Thymus (tissue), 11 donors: ENCODE measurements at regions not wholly inside any gene's neighbourhood (a gene's known extent, or its start where the extent isn't known, plus 50 kb on each side); places are given as distances from the start of the nearest gene placed in this dataset.

ENCODE experiments used
- DNase-seq, 9 donors: peaks; one replicate each; pipeline ENCODE4 v3.0.0-alpha.2; 2013; ENCODE audit warnings: low spot score in 9 of 9, low read depth in 6 of 9, missing footprints in 1 of 9
- H3K27ac ChIP-seq, 2 donors: one replicate each; pipeline ENCODE4 v1.5.1; 2013; ENCODE audit warnings: control low read depth in 1 of 2, low read depth in 1 of 2, low read length in 1 of 2, mild to moderate bottlenecking in 1 of 2, moderate library complexity in 1 of 2
- H3K27me3 ChIP-seq, 2 donors: one replicate each; pipeline ENCODE4 v1.5.1; 2013; ENCODE audit warnings: low read length in 1 of 2; ENCODE audit not compliant: control insufficient read depth in 2 of 2, insufficient read depth in 1 of 2
- H3K36me3 ChIP-seq, 2 donors: one replicate each; pipeline ENCODE4 v1.5.1; 2013; ENCODE audit warnings: low read length in 1 of 2, mild to moderate bottlenecking in 1 of 2, moderate library complexity in 1 of 2; ENCODE audit not compliant: control insufficient read depth in 2 of 2, insufficient read depth in 2 of 2
- H3K4me1 ChIP-seq, 2 donors: one replicate each; pipeline ENCODE4 v1.5.1; 2013; ENCODE audit warnings: low read length in 2 of 2; ENCODE audit not compliant: control insufficient read depth in 2 of 2, insufficient read depth in 2 of 2
- H3K4me3 ChIP-seq, 2 donors: one replicate each; pipeline ENCODE4 v1.5.1; 2013; ENCODE audit warnings: low read length in 2 of 2, control low read depth in 1 of 2, mild to moderate bottlenecking in 1 of 2
- H3K9me3 ChIP-seq, 2 donors: one replicate each; pipeline ENCODE4 v1.5.1; 2013; ENCODE audit warnings: low read length in 1 of 2, mild to moderate bottlenecking in 1 of 2; ENCODE audit not compliant: control insufficient read depth in 2 of 2, insufficient read depth in 1 of 2
- WGBS: extraction: QIAGEN DNeasy Blood & Tissue Kit; methylation state at CpG from one replicate; pipeline ENCODE4 v1.1.7; 2013; 5-methylcytosine and 5-hydroxymethylcytosine counted together
- donor health status: healthy.

DNA sequence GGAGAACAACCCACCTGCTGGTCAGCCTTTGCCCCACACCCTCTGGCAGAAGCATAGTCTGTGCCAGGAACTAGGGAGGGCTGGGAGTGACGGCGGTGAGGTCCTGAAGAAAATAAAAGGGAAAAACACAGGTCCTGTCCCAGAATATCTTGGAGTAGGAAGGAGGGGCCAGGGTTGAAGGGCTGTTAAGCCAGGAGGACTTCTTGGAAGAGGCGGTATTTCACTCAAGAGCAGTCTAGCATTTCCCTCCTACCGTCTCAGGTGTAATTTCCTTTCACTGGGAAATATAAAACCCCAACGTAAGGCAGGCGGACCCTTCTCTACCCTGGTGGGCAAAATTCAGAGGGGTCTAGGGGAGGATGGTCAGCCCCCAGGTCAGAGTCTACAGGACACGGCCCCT, 72.7 kb upstream of the TTC34 start:
- H3K9me3 ChIP-seq: peaks cover 0 to 24% of the 10 kb centered on the region in 2 donors
- H3K27ac ChIP-seq: no peak overlapping the region
- no peaks in the 10 kb centered on the region for H3K36me3 ChIP-seq
- no peaks in the 10 kb centered on the region for H3K27me3 ChIP-seq
- no peaks in the 10 kb centered on the region for H3K4me1 ChIP-seq
- H3K4me3 ChIP-seq: no peak overlapping the region
- no peak for DNase-seq
- 95% methylated on average over 7 of the region's 7 CpGs for WGBS

DNA sequence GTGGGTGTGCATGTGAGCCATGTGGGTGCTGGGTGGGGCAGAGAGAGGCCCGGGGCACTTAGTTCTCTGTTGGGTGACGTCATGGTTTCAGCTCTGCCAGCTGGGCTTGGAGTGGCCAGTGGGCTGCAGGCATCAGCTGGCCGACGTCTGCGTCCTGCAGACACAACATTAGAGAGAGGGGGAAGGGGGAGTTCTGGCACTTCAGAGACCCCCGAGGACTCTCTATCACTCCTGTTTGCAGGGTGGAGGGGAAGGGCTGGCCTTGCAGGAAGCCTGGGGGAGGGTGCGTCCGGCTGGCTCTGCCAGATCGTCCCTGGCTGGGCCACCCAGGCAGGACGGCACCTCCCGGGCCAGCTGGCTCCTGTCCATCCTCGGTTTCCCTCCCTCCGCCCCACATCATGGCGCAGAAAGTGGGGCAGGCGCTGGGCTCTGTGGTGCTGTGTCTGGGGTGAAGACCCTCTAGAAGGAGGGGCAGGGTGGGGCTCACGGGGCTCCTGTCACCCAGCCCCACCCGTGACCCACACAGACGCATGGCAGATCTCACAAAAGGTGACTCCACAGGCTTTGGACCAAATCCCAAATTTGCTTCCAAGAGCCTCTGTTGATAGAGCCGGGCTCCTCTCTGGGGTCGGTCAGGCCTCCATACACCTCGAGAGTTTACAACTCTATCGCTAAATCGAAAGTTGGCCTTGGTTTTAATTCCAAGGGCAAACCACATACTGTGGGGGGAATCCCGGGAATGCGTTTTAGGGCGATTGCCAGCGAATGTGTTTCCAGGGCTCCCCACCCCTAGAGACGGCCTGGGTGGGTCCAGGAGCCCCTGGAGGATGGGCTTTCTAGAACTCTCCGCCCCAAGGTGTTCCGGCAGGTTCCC, 73.4 kb upstream of the TTC34 start:
- Histone ChIP-seq H3K4me3 (no peak overlapping the region), H3K36me3 (no peaks in the 10 kb centered on the region), H3K9me3 (peaks cover 0 to 24% of the 10 kb centered on the region in 2 donors), H3K27me3 (no peaks in the 10 kb centered on the region), H3K4me1 (no peaks in the 10 kb centered on the region), H3K27ac (no peak overlapping the region)
- DNase-seq: no peak
- 91% methylated on average over 30 of the region's 30 CpGs for WGBS

DNA sequence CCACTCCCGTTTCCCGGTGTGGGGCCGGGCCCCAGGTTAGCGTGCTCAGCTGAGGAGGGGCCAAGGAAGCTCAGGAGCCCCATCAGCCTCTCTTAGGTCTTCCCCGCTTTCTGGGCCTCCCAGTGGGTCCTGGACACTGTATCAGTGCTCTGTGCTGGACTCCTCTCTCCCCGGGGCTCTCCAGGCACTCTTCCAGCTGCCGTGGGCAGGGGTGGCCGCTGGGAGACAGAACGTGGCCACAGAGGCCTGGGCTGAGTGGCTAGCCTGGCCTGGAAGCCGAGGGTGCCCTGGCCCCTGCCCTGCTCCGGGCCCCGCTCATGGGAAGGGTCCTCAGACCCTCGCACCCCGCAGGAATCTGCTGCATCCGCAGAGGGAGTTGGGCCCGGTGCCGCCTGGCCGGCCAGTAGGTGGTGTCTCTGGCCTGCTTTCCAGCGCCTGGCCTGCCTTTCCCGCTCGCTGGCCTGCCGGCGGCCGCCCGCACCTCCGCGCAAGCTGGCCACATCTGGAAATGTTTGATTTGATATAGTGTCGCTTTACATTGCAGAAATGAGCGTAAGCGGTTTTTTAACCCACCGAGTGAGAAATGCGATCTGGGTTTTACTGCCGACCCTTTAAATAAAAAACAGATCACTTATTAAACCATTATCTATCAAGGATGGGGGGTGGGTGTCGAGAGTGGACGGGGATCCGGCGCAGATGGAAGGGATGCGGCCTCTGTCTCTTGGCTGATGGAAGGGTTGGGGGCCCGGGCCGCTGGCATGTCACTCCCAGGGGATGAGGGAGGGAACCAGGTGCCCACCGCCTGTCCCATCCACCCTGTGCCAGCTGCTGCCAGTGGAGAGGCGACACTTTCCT, 74.4 kb upstream of the TTC34 start:
- H3K4me1 ChIP-seq: no peaks in the 10 kb centered on the region
- H3K36me3 ChIP-seq: no peaks in the 10 kb centered on the region
- H3K27ac ChIP-seq: no peak overlapping the region
- H3K9me3 ChIP-seq: peaks cover 0 to 15% of the 10 kb centered on the region in 2 donors
- H3K4me3 ChIP-seq: no peak overlapping the region
- H3K27me3 ChIP-seq: no peaks in the 10 kb centered on the region
- no peak for DNase-seq
- WGBS: 87% methylated on average over 42 of the region's 42 CpGs

DNA sequence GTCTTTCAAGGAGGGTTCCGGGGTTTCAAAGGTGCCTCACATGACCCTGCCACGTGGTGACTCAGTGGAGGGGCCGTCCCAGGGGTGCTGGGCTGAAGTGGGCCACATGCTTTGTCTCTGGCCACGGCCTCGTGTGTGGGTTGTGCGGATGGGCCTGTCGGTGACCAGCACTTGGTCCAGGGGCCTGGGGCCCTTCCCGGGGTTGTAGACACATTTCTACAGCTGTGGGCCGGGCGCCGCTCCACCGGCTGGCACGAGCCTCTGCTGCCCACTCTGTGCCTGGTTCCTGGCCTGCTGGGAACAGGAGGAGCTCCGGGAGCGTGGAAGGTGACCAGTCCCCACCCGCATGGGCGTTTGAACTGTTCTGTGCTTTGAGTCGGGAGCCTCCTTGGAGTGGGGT, 75.4 kb upstream of the TTC34 start:
- Histone ChIP-seq H3K4me3 (no peak overlapping the region), H3K27ac (no peak overlapping the region), H3K27me3 (no peaks in the 10 kb centered on the region), H3K9me3 (peaks cover 0 to 6% of the 10 kb centered on the region in 2 donors), H3K36me3 (no peaks in the 10 kb centered on the region), H3K4me1 (no peaks in the 10 kb centered on the region)
- 95% methylated on average over 18 of the region's 18 CpGs for WGBS
- DNase-seq: no peak

DNA sequence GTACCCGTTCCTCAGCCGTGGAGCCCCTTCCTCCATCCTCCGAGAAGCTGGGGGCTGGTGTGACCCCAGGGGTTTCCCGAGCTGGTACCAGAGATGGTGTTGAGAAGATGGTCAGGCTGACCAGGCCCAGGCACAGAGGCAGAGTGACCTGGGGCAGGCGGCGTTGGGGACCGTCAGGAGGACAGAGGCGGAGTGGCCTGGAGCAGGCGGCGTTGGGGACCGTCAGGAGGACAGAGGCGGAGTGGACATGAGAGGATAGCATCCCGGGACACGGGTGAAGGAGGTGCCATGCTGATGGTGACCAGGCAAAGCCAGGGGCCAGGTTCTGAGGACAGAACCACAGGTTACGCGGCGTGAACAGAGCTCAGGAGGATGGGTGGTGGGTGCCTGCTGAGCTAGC, 75.9 kb upstream of the TTC34 start:
- no peaks in the 10 kb centered on the region for H3K27me3 ChIP-seq
- 97% methylated on average over 17 of the region's 17 CpGs for WGBS
- peaks cover 0 to under 1% of the 10 kb centered on the region in 2 donors for H3K9me3 ChIP-seq
- H3K36me3 ChIP-seq: no peaks in the 10 kb centered on the region
- no peak overlapping the region for H3K4me3 ChIP-seq
- DNase-seq: no peak
- no peak overlapping the region for H3K27ac ChIP-seq
- H3K4me1 ChIP-seq: no peaks in the 10 kb centered on the region

DNA sequence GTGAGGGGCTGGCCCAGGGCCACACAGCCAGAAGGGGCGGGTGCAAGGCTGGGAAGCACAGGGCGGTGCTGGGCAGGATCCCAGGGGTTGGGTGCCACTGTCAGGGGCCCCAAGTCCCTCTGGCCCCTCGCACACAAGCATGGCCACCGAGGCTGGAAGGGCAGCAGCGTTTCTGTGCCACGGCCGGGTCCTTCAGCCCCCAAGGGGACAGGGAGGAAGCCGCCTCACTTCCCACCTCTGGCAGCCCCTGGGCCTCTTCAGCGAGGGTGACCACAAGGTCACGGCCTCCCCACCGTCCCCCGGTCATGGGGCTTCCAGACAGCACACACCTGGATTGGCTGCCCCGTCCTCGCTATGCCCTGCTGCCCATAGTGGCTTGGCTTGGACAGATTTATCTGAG, 77.1 kb upstream of the TTC34 start:
- WGBS: 93% methylated on average over 14 of the region's 14 CpGs

DNA sequence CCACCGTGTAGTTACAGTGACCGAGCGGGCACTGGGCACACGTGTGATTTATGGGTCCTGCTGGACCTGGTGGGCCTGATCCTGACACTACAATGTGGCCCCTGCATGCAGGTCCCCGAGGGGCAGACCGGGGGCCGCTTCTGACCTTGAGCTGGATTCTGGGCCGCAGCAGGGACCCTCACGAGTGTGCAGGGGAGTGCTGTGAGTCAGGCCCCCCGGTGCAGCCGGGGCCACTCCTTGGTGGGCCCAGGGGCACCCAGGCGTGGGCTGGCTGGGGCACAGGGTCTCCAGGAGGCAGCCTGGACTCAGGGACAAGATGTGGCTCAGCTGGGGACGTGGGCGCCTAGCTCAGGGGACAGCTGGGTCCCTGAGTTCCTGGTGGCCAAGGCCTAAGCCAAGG, 77.5 kb upstream of the TTC34 start:
- Histone ChIP-seq H3K4me1 (no peaks in the 10 kb centered on the region), H3K9me3 (no peaks in the 10 kb centered on the region), H3K27ac (no peak overlapping the region), H3K27me3 (no peaks in the 10 kb centered on the region), H3K36me3 (no peaks in the 10 kb centered on the region), H3K4me3 (no peak overlapping the region)
- DNase-seq: no peak
- WGBS: 96% methylated on average over 14 of the region's 14 CpGs

More for the DNA sequence above, 77.1 kb upstream of the TTC34 start:
- H3K36me3 ChIP-seq: no peaks in the 10 kb centered on the region
- no peaks in the 10 kb centered on the region for H3K9me3 ChIP-seq
- DNase-seq: no peak
- H3K4me3 ChIP-seq: no peak overlapping the region
- no peaks in the 10 kb centered on the region for H3K4me1 ChIP-seq
- no peak overlapping the region for H3K27ac ChIP-seq
- no peaks in the 10 kb centered on the region for H3K27me3 ChIP-seq

DNA sequence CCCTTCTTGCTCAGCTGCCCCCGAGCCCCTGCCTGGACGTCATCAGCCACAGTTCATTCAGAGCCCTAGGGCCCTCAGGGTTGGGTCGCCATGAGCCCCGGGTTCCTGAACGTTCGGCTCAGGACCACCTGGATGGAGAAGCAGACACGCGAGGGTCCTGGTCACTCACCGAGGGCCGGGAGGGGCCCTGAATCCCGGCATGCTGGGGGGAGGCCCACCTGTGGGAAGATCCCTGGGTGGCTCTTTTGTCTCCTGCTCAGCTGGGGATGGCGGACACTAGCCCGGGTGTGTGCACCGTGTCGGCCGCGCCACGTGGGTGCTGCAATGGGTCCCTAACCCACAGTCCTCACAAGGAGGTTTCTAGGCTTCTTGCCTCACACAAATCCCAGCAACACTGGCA, 78.1 kb upstream of the TTC34 start:
- WGBS: 93% methylated on average over 18 of the region's 18 CpGs
- Histone ChIP-seq H3K27me3 (no peaks in the 10 kb centered on the region), H3K4me3 (no peak overlapping the region), H3K27ac (no peak overlapping the region), H3K9me3 (no peaks in the 10 kb centered on the region), H3K36me3 (no peaks in the 10 kb centered on the region), H3K4me1 (no peaks in the 10 kb centered on the region)
- DNase-seq: no peak

DNA sequence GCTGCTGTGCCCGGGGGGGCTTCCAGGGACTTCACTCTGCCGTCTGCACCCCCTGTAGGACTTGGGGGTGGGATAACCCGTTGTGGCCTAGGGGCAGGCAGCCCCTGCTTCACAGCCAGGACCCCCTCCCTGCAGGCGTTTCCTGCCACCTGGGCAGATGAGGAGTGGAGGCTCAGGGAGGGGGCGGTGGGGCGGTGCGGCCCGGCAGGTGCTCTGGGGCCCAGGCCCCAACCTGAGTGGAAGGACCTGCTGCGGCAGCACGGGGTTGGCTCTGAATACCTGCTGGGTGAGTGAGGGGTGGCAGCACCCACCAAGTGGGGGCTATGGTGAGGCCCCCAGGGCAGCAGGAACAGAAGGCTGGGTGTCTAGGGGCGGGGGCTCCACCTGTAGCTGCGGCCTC, 78.6 kb upstream of the TTC34 start:
- no peak for DNase-seq
- Histone ChIP-seq H3K4me1 (no peaks in the 10 kb centered on the region), H3K36me3 (no peaks in the 10 kb centered on the region), H3K27ac (no peak overlapping the region), H3K27me3 (no peaks in the 10 kb centered on the region), H3K4me3 (no peak overlapping the region), H3K9me3 (no peaks in the 10 kb centered on the region)
- whole genome bisulfite sequencing: 31% methylated on average over 12 of the region's 12 CpGs
